Gastrocnemius medialis (tissue), 4 donors: ENCODE measurements at regions not wholly inside any gene's neighbourhood (a gene's known extent, or its start where the extent isn't known, plus 50 kb on each side); places are given as distances from the start of the nearest gene placed in this dataset.

Experiments
- POLR2A ChIP-seq, 2 donors: fragments of 450-650 bp; IDR thresholded peaks; one replicate each; pipeline ENCODE4 v1.6.1; 2017; ENCODE audit warnings: antibody characterized with exemption in 2 of 2, mild to moderate bottlenecking in 2 of 2, moderate library complexity in 2 of 2
- TF ChIP-seq, protein P1 (sequence below), 5 experiments: fragments of 450-650 bp in 3 of 5; fragments of 200-600 bp in 2 of 5; sonication (generic) in 2 of 5; IDR thresholded peaks in 4 of 5; conservative IDR thresholded peaks in 1 of 5; 1 replicate in 4 of 5; 2 replicates in 1 of 5; pipeline ENCODE4 v1.5.1; 2016 to 2019; ENCODE audit warnings: antibody characterized with exemption in 5 of 5, mild to moderate bottlenecking in 3 of 5, moderate library complexity in 3 of 5

DNA sequence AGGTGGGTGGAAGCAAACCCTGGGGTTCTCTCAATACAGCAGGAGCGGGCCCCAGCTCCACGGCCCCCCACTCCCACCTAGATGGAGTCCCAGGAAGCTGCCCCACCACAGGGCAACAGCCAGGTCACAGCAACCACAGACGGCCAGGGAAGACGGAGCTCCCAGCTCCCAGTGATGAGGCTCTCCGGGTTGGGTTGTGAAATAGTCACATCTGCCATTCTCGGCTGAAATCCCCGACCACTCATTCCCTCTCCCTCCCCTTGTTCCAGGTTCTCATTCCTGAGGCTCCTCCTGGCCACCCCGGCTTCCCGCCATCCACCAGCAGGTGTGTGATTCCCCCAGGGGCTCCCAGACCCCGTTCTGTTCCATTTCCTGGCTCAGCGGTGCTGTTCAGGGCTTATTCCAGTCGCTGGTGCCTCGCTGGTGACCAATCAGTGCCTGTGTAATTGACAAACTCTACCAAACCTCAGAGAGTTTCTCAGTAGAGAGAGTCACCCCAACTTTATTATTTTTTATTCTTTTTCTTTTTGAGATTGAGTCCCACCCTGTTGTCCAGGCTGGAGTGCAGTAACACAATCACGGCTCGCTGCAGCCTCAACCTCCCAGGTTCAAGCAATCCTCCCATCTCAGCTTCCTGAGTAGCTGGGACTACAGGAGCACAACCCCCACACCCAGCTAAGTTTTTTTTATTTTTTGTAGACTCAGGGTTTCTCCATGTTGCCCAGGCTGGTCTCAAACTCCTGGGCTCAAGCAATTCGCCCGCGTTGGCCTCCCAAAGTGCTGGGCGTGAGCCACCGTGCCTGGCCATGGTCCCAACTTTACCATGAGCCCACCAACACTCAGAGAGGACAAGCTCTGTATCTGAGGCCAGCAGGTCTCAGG is 63.2 kb downstream of the SHANK2 start:
- TF ChIP-seq, protein P1, sequence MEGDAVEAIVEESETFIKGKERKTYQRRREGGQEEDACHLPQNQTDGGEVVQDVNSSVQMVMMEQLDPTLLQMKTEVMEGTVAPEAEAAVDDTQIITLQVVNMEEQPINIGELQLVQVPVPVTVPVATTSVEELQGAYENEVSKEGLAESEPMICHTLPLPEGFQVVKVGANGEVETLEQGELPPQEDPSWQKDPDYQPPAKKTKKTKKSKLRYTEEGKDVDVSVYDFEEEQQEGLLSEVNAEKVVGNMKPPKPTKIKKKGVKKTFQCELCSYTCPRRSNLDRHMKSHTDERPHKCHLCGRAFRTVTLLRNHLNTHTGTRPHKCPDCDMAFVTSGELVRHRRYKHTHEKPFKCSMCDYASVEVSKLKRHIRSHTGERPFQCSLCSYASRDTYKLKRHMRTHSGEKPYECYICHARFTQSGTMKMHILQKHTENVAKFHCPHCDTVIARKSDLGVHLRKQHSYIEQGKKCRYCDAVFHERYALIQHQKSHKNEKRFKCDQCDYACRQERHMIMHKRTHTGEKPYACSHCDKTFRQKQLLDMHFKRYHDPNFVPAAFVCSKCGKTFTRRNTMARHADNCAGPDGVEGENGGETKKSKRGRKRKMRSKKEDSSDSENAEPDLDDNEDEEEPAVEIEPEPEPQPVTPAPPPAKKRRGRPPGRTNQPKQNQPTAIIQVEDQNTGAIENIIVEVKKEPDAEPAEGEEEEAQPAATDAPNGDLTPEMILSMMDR (IDR thresholded peaks at IDR 0.05 in 4 of 5, conservative IDR thresholded peaks at IDR 0.05 in 1 of 5) = no peak
- no peak for TF ChIP-seq POLR2A (IDR thresholded peaks at IDR 0.05)
